A673 (cell line): ENCODE measurements at regions not wholly inside any gene's neighbourhood (a gene's known extent, or its start where the extent isn't known, plus 50 kb on each side); places are given as distances from the start of the nearest gene placed in this dataset.

Experiments
- CTCF ChIP-seq: fragments of 300-800, 200-600 bp; sonication (generic); conservative IDR thresholded peaks from 2 replicates; pipeline ENCODE4 v1.5.1; 2017; ENCODE audit warnings: low read depth, mild to moderate bottlenecking, antibody characterized with exemption, low read length, moderate library complexity, mixed read lengths
- EZH2 ChIP-seq: fragments of 200-600 bp; sonication (generic); IDR thresholded peaks from 2 replicates; pipeline ENCODE4 v1.6.1; 2017; ENCODE audit warnings: borderline replicate concordance, low read depth, mild to moderate bottlenecking, mixed read lengths, antibody characterized with exemption, low read length; ENCODE audit not compliant: poor library complexity, severe bottlenecking

- no peak for TF ChIP-seq EZH2
- no peak for TF ChIP-seq CTCF
Observed at GRCh38 chr3:107956991-107957900, 133.6 kb downstream of the CD47 start.
